Epithelial cell of esophagus (primary cell): ENCODE measurements at regions not wholly inside any gene's neighbourhood (a gene's known extent, or its start where the extent isn't known, plus 50 kb on each side); places are given as distances from the start of the nearest gene placed in this dataset.

Experiments
- DNase-seq: peaks from one replicate; pipeline ENCODE4 v3.0.0; 2010; ENCODE audit warnings: low read depth
- H3K4me3 ChIP-seq: 2 replicates; pipeline ENCODE4 v1.5.1; 2011; ENCODE audit warnings: mild to moderate bottlenecking, low read length, control low read depth
- TF ChIP-seq, protein P1 (sequence below): IDR thresholded peaks from 2 replicates; pipeline ENCODE4 v1.5.1; 2011; ENCODE audit warnings: low read depth, mild to moderate bottlenecking, low read length, control low read depth, inconsistent platforms; ENCODE audit not compliant: insufficient read depth; ENCODE audit errors: missing control alignments

DNA sequence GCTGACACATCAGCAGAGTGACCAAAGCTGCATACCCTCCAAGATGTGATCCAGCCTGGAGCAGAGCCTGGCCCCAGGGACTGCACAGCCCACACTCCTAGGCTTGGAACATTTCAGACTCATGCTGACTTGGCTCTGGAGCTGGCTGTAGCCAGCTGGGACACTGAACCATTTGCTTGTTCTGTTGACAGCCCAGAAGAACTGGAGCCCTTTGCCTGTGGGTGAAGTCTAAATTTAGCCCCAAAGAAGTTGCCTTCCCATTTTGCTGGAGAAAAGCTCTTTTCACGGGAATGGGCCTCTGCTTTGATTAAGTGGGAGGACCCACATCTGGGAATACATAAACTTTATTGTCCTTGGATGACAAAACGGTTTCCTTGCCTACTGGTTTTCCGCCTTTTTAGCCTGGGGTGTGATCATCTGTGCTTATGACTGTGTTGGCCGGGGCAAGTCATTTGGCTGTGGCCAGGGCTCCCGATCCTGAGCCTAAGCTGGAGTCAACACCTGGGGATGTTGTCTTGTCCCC, 186.2 kb upstream of the BMPER start:
- DNase-seq, result no peak
- H3K4me3 ChIP-seq, result no peak overlapping the region
- TF ChIP-seq, protein P1, sequence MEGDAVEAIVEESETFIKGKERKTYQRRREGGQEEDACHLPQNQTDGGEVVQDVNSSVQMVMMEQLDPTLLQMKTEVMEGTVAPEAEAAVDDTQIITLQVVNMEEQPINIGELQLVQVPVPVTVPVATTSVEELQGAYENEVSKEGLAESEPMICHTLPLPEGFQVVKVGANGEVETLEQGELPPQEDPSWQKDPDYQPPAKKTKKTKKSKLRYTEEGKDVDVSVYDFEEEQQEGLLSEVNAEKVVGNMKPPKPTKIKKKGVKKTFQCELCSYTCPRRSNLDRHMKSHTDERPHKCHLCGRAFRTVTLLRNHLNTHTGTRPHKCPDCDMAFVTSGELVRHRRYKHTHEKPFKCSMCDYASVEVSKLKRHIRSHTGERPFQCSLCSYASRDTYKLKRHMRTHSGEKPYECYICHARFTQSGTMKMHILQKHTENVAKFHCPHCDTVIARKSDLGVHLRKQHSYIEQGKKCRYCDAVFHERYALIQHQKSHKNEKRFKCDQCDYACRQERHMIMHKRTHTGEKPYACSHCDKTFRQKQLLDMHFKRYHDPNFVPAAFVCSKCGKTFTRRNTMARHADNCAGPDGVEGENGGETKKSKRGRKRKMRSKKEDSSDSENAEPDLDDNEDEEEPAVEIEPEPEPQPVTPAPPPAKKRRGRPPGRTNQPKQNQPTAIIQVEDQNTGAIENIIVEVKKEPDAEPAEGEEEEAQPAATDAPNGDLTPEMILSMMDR, result no peak

DNA sequence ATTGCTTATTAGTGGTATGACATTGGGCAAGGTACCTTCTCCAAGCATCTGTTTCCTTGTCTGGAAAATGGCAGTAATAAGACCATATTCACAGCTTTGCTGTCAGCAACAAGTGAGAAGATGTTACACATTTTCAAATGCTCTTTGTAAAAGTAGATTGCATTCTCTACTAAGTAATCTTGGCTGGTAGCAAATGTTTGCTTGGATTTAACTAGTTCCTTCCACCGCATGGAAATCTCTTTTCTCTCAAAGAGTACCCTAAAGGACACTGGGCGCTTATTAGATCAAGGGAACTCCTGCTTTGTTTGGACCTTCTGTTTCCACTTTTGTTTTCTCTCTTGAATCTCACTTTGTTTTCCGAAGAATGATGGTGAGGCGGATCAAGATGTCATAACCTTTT, 185.2 kb upstream of the BMPER start:
- TF ChIP-seq, protein P1, result no peak
- no peak for DNase-seq
- no peak overlapping the region for H3K4me3 ChIP-seq

GRCh38 chr7:33720870-33721269, 184.5 kb upstream of the BMPER start:
- TF ChIP-seq, protein P1, result no peak
- H3K4me3 ChIP-seq, result no peak overlapping the region
- DNase-seq, result no peak

GRCh38 chr7:33721895-33722294, 183.4 kb upstream of the BMPER start:
- no peak for DNase-seq
- H3K4me3 ChIP-seq, result no peak overlapping the region
- TF ChIP-seq, protein P1, result no peak

DNA sequence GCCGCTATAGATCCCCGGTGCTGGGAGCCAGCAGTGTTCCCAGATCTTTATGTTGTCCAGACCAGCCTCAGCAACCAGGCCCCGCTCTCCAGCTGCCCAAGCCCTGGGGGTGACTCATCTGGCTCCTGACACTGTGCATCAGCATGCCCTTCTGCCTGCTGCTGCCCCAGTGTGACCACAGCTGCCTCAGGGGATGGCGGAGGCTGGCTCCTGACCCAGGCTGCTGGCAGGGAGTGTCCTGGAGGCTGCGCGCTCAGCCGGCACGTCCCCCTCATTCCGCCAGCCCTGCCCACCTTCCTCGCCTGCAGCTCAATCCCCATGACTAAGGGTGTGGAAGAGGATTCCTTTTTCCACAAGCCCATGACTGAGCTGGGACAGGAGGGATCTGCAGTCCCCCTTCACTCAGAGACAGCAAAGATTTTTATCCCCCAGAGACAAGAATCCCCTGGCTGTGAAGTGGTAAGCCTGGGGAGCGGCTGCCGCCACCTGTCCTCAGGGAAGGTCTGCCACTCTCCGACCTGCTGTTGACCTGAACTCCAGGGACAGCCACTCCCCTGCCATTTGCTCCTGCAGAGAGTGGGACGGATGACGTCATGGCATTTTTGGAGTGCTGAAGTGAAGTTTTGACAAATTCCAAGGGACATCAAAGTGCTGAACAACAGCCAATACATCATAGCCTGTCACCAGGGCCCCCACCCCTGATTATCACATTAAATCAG, 182.8 kb upstream of the BMPER start:
- DNase-seq, result peak; percentile 92
- TF ChIP-seq, protein P1, result no peak

GRCh38 chr7:33724201-33724600, 181.1 kb upstream of the BMPER start:
- no peak for DNase-seq
- TF ChIP-seq, protein P1, result no peak
- H3K4me3 ChIP-seq, result no peak overlapping the region

More for the DNA sequence above, 182.8 kb upstream of the BMPER start:
- no peak overlapping the region for H3K4me3 ChIP-seq
